ENCODE measurements at regions not wholly inside any gene's neighbourhood (a gene's known extent, or its start where the extent isn't known, plus 50 kb on each side); places are given as distances from the start of the nearest gene placed in this dataset.

GRCh38 chr12:33562401-33562800, 122.8 kb upstream of the SYT10 start:
- Histone ChIP-seq H3K36me3 (ENCODE audit: insufficient read depth, low read length) (no peaks in the 10 kb centered on the region), H3K9me2 (replicated peaks; ENCODE audit: low read depth, low read length) (no peaks in the 10 kb centered on the region), H3K4me2 (ENCODE audit: low read depth, low read length, poor library complexity, severe bottlenecking) (no peak overlapping the region), H2AFZ (ENCODE audit: low read length) (no peak overlapping the region), H3K4me3 (ENCODE audit: low read length, poor library complexity, severe bottlenecking) (no peak overlapping the region), H3K79me2 (ENCODE audit: insufficient read depth, low read length) (no peaks in the 10 kb centered on the region), H4K20me1 (ENCODE audit: insufficient read depth, low read length, poor library complexity, severe bottlenecking) (no peaks in the 10 kb centered on the region), H3K4me1 (ENCODE audit: insufficient read depth, low read length, poor library complexity, severe bottlenecking) (no peaks in the 10 kb centered on the region), H3F3A (ENCODE audit: low read depth) (no peaks in the 10 kb centered on the region), H3K9ac (ENCODE audit: low read depth, low read length, poor library complexity, severe bottlenecking) (no peak overlapping the region), H3K9me3 (ENCODE audit: insufficient read depth, low read depth, low read length) (peaks cover 9% of the 10 kb centered on the region; the same call in 1 of the 2 replicates), H3K27me3 (ENCODE audit: insufficient read depth, low read length, poor library complexity, severe bottlenecking) (no peaks in the 10 kb centered on the region)
- no peak for TF ChIP-seq CTCF (conservative IDR thresholded peaks at IDR 0.05; ENCODE audit: low read length)
- TF ChIP-seq EZH2phosphoT487 (IDR thresholded peaks at IDR 0.05; ENCODE audit: borderline replicate concordance) = no peak

- H3K9me2 ChIP-seq (replicated peaks; ENCODE audit: low read depth, low read length) = no peaks in the 10 kb centered on the region
- no peaks in the 10 kb centered on the region for H4K20me1 ChIP-seq (ENCODE audit: insufficient read depth, low read length, poor library complexity, severe bottlenecking)
- H3F3A ChIP-seq (ENCODE audit: low read depth) = no peaks in the 10 kb centered on the region
- H3K4me1 ChIP-seq (ENCODE audit: insufficient read depth, low read length, poor library complexity, severe bottlenecking) = no peaks in the 10 kb centered on the region
- H3K27me3 ChIP-seq (ENCODE audit: insufficient read depth, low read length, poor library complexity, severe bottlenecking) = no peaks in the 10 kb centered on the region
- no peak overlapping the region for H3K4me3 ChIP-seq (ENCODE audit: low read length, poor library complexity, severe bottlenecking)
- TF ChIP-seq EZH2phosphoT487 (IDR thresholded peaks at IDR 0.05; ENCODE audit: borderline replicate concordance) (no peak), CTCF (conservative IDR thresholded peaks at IDR 0.05; ENCODE audit: low read length) (no peak)
- no peaks in the 10 kb centered on the region for H3K79me2 ChIP-seq (ENCODE audit: insufficient read depth, low read length)
- H3K9ac ChIP-seq (ENCODE audit: low read depth, low read length, poor library complexity, severe bottlenecking) = no peak overlapping the region
- H3K9me3 ChIP-seq (ENCODE audit: insufficient read depth, low read depth, low read length) = peaks cover 4% of the 10 kb centered on the region; the same call in 1 of the 2 replicates
- H3K36me3 ChIP-seq (ENCODE audit: insufficient read depth, low read length) = no peaks in the 10 kb centered on the region
- no peak overlapping the region for H3K4me2 ChIP-seq (ENCODE audit: low read depth, low read length, poor library complexity, severe bottlenecking)
- H2AFZ ChIP-seq (ENCODE audit: low read length) = no peak overlapping the region
These were observed 126.8 kb upstream of the SYT10 start for GRCh38 chr12:33566403-33566802.

- Histone ChIP-seq H3K36me3 (ENCODE audit: insufficient read depth, low read length) (no peaks in the 10 kb centered on the region), H2AFZ (ENCODE audit: low read length) (no peak overlapping the region), H3K4me1 (ENCODE audit: insufficient read depth, low read length, poor library complexity, severe bottlenecking) (no peaks in the 10 kb centered on the region), H3K9me2 (replicated peaks; ENCODE audit: low read depth, low read length) (no peaks in the 10 kb centered on the region), H3K27me3 (ENCODE audit: insufficient read depth, low read length, poor library complexity, severe bottlenecking) (no peaks in the 10 kb centered on the region), H3K9me3 (ENCODE audit: insufficient read depth, low read depth, low read length) (no peaks in the 10 kb centered on the region), H3K4me2 (ENCODE audit: low read depth, low read length, poor library complexity, severe bottlenecking) (no peak overlapping the region), H3K79me2 (ENCODE audit: insufficient read depth, low read length) (no peaks in the 10 kb centered on the region), H3K4me3 (ENCODE audit: low read length, poor library complexity, severe bottlenecking) (no peak overlapping the region), H4K20me1 (ENCODE audit: insufficient read depth, low read length, poor library complexity, severe bottlenecking) (no peaks in the 10 kb centered on the region), H3F3A (ENCODE audit: low read depth) (no peaks in the 10 kb centered on the region), H3K9ac (ENCODE audit: low read depth, low read length, poor library complexity, severe bottlenecking) (no peak overlapping the region)
- no peak for TF ChIP-seq CTCF (conservative IDR thresholded peaks at IDR 0.05; ENCODE audit: low read length)
- TF ChIP-seq EZH2phosphoT487 (IDR thresholded peaks at IDR 0.05; ENCODE audit: borderline replicate concordance) = no peak
These were observed 135.7 kb upstream of the SYT10 start for GRCh38 chr12:33575346-33575745.

Data from Loucy (cell line).